SK-N-SH (cell line): ENCODE measurements at regions not wholly inside any gene's neighbourhood (a gene's known extent, or its start where the extent isn't known, plus 50 kb on each side); places are given as distances from the start of the nearest gene placed in this dataset.

ENCODE experiments used
- CTCF ChIA-PET: fragments of 300-600, 350-600 bp; formaldehyde crosslinking; extraction: SDS; loops from one replicate; lab custom pipeline; 2021; lab: Yijun Ruan, JAX
- POLR2A ChIA-PET: fragments of 350-600 bp; sonication (Branson Sonifier 250); formaldehyde crosslinking; extraction: SDS; loops from one replicate; lab custom pipeline; 2020; ENCODE audit warnings: antibody characterized with exemption, inconsistent platforms; lab: Yijun Ruan, JAX
- DNase-seq: peaks from one replicate; pipeline ENCODE4 v3.0.0; 2012
- H2AFZ ChIP-seq: fragments of 200-600 bp; sonication (generic); 2 replicates; pipeline ENCODE4 v1.8.1; 2016; ENCODE audit warnings: antibody characterized with exemption, mild to moderate bottlenecking, low read depth
- H3F3A ChIP-seq: fragments of 200-600 bp; sonication (generic); replicated peaks from 2 replicates; pipeline ENCODE3; 2016; ENCODE audit warnings: antibody characterized with exemption, mild to moderate bottlenecking; ENCODE audit not compliant: insufficient read depth
- H3K27ac ChIP-seq, 2 experiments: fragments of 200-500 bp in 1 of 2; fragments of 200-600 bp in 1 of 2; sonication (Bioruptor generic) in 1 of 2; sonication (generic), shearing (Covaris generic) in 1 of 2; 2 replicates each; pipeline versions ENCODE4 v1.5.1 to v1.6.1; 2014 to 2016; ENCODE audit warnings: low read depth in 2 of 2, inconsistent platforms in 1 of 2, low read length in 1 of 2, mild to moderate bottlenecking in 1 of 2, mixed read lengths in 1 of 2
- H3K27me3 ChIP-seq: fragments of 200-600 bp; sonication (generic), shearing (Covaris generic); 2 replicates; pipeline ENCODE4 v1.6.1; 2016; ENCODE audit warnings: mixed run types; ENCODE audit not compliant: insufficient read depth
- H3K36me3 ChIP-seq, 2 experiments: fragments of 200-500 bp in 1 of 2; fragments of 200-600 bp in 1 of 2; sonication (Bioruptor generic) in 1 of 2; sonication (generic) in 1 of 2; replicated peaks in 1 of 2; 2 replicates each; pipeline versions ENCODE3 to v1.5.1; 2014 to 2016; ENCODE audit warnings: low read length in 1 of 2, mild to moderate bottlenecking in 1 of 2; ENCODE audit not compliant: insufficient read depth in 2 of 2, control insufficient read depth in 1 of 2
- H3K4me1 ChIP-seq, 2 experiments: fragments of 200-500 bp in 1 of 2; fragments of 200-600 bp in 1 of 2; sonication (Bioruptor generic) in 1 of 2; sonication (generic), shearing (Covaris generic) in 1 of 2; 2 replicates each; pipeline versions ENCODE4 v1.5.1 to v1.6.1; 2014 to 2016; ENCODE audit warnings: low read depth in 1 of 2, low read length in 1 of 2, mixed run types in 1 of 2; ENCODE audit not compliant: insufficient read depth in 2 of 2, control insufficient read depth in 1 of 2
- H3K4me2 ChIP-seq: fragments of 200-600 bp; sonication (generic), shearing (Covaris generic); 2 replicates; pipeline ENCODE4 v1.6.1; 2017; ENCODE audit warnings: mixed run types
- H3K4me3 ChIP-seq, 2 experiments: fragments of 200-500 bp in 1 of 2; fragments of 200-600 bp in 1 of 2; sonication (Bioruptor generic) in 1 of 2; sonication (generic), shearing (Covaris generic) in 1 of 2; 2 replicates each; pipeline versions ENCODE4 v1.5.1 to v1.8.1; 2014 to 2016; ENCODE audit warnings: low read depth in 2 of 2, inconsistent platforms in 1 of 2, low read length in 1 of 2, mild to moderate bottlenecking in 1 of 2, mixed read lengths in 1 of 2, moderate library complexity in 1 of 2
- H3K79me2 ChIP-seq: fragments of 200-600 bp; sonication (generic); 2 replicates; pipeline ENCODE4 v1.8.1; 2017; ENCODE audit warnings: mild to moderate bottlenecking; ENCODE audit not compliant: insufficient read depth
- H3K9ac ChIP-seq: fragments of 200-600 bp; sonication (generic); 2 replicates; pipeline ENCODE4 v1.6.1; 2017; ENCODE audit warnings: mixed run types
- H3K9me2 ChIP-seq: fragments of 200-600 bp; sonication (generic); 2 replicates; pipeline ENCODE4 v1.6.1; 2017; ENCODE audit warnings: mixed run types
- H3K9me3 ChIP-seq: fragments of 200-600 bp; sonication (generic); 2 replicates; pipeline ENCODE4 v1.6.1; 2017; ENCODE audit warnings: mixed run types, mild to moderate bottlenecking, moderate library complexity
- H4K20me1 ChIP-seq: fragments of 200-600 bp; sonication (generic); 2 replicates; pipeline ENCODE4 v1.6.1; 2017; ENCODE audit warnings: mild to moderate bottlenecking, mixed run types; ENCODE audit not compliant: insufficient read depth
- ELF1 ChIP-seq: IDR thresholded peaks from 2 replicates; pipeline ENCODE4 v1.4.0; 2012
- FOSL2 ChIP-seq: IDR thresholded peaks from 2 replicates; pipeline ENCODE4 v1.4.0; 2012; ENCODE audit warnings: low read depth, mild to moderate bottlenecking, moderate library complexity, borderline replicate concordance
- FOXM1 ChIP-seq: IDR thresholded peaks from 2 replicates; pipeline ENCODE4 v1.4.0; 2012; ENCODE audit warnings: low read depth, mild to moderate bottlenecking
- GABPA ChIP-seq: IDR thresholded peaks from 2 replicates; pipeline ENCODE4 v1.4.0; 2012; ENCODE audit warnings: low read depth, mild to moderate bottlenecking
- GATA2 ChIP-seq: sonication (generic); formaldehyde crosslinking; IDR thresholded peaks from 2 replicates; pipeline ENCODE4 v1.5.0; 2020; ENCODE audit warnings: mild to moderate bottlenecking, missing genetic modification reagents
- JUND ChIP-seq: IDR thresholded peaks from 2 replicates; pipeline ENCODE4 v1.4.0; 2012
- MXI1 ChIP-seq: IDR thresholded peaks from 2 replicates; pipeline ENCODE4 v1.6.1; 2012; ENCODE audit warnings: mild to moderate bottlenecking, low read depth, low read length, improper control_type of control experiment
- NRF1 ChIP-seq: IDR thresholded peaks from 2 replicates; pipeline ENCODE4 v1.6.1; 2012; ENCODE audit warnings: low read depth, mild to moderate bottlenecking, low read length
- POLR2AphosphoS5 ChIP-seq: IDR thresholded peaks from 2 replicates; pipeline ENCODE4 v1.6.1; 2012; ENCODE audit warnings: low read depth, low read length
- RAD21 ChIP-seq: IDR thresholded peaks from 2 replicates; pipeline ENCODE4 v1.6.1; 2012; ENCODE audit warnings: mild to moderate bottlenecking, low read length
- RCOR1 ChIP-seq: fragments of 150-350 bp; IDR thresholded peaks from 2 replicates; pipeline ENCODE4 v1.6.1; 2017; ENCODE audit warnings: antibody characterized with exemption, low read length
- SMC3 ChIP-seq: IDR thresholded peaks from 2 replicates; pipeline ENCODE4 v1.6.1; 2012; ENCODE audit warnings: low read depth, low read length, improper control_type of control experiment
- TCF12 ChIP-seq: IDR thresholded peaks from 2 replicates; pipeline ENCODE4 v1.4.0; 2012
- YY1 ChIP-seq: IDR thresholded peaks from 2 replicates; pipeline ENCODE4 v1.4.0; 2012; ENCODE audit warnings: low read depth, mild to moderate bottlenecking
- WGBS: methylation state at CpG from one replicate; pipeline ENCODE4 v1.1.6; 2017; ENCODE audit warnings: low lambda C conversion rate; 5-methylcytosine and 5-hydroxymethylcytosine counted together
- TF ChIP-seq, protein P1 (sequence below): fragments of 150-350 bp; IDR thresholded peaks from 2 replicates; pipeline ENCODE4 v1.6.1; 2017; ENCODE audit warnings: antibody characterized with exemption, low read length, low read depth, borderline replicate concordance
- TF ChIP-seq, protein P2 (sequence below): IDR thresholded peaks from 2 replicates; pipeline ENCODE4 v1.6.1; 2012; ENCODE audit warnings: mild to moderate bottlenecking, low read depth, low read length, moderate library complexity
- TF ChIP-seq, protein P3 (sequence below): IDR thresholded peaks from 2 replicates; pipeline ENCODE4 v1.4.0; 2012; ENCODE audit warnings: low read depth, borderline replicate concordance
- TF ChIP-seq, protein P4 (sequence below): IDR thresholded peaks from 2 replicates; pipeline ENCODE4 v1.4.0; 2012; ENCODE audit warnings: low read depth, borderline replicate concordance

DNA sequence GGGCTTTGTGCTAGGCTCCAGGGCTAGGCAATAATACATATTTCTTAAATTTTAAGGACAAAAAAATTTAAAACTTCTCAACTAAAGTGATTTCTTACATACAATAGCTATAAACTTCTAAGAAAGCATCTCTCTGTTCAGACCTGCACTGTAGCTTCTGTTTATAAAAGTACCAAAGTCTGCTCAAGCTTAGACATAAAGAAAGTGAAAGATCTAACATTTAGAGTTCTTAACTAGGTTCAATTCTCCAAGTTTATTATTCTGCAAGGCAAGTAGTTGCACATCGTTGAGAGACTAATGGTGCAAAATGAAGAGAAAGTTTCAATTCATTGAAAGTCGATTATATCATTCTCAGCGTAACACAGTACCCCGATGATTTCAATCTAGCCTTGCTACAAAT, 857.4 kb upstream of the HTR2C start (continued):
- TF ChIP-seq RAD21 = no peak
- no peak for TF ChIP-seq GABPA
- no peak for TF ChIP-seq GATA2 (CRISPR knock-in tag)
- TF ChIP-seq, protein P1, sequence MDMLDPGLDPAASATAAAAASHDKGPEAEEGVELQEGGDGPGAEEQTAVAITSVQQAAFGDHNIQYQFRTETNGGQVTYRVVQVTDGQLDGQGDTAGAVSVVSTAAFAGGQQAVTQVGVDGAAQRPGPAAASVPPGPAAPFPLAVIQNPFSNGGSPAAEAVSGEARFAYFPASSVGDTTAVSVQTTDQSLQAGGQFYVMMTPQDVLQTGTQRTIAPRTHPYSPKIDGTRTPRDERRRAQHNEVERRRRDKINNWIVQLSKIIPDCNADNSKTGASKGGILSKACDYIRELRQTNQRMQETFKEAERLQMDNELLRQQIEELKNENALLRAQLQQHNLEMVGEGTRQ = no peak
- no peak for TF ChIP-seq FOSL2
- TF ChIP-seq, protein P2, sequence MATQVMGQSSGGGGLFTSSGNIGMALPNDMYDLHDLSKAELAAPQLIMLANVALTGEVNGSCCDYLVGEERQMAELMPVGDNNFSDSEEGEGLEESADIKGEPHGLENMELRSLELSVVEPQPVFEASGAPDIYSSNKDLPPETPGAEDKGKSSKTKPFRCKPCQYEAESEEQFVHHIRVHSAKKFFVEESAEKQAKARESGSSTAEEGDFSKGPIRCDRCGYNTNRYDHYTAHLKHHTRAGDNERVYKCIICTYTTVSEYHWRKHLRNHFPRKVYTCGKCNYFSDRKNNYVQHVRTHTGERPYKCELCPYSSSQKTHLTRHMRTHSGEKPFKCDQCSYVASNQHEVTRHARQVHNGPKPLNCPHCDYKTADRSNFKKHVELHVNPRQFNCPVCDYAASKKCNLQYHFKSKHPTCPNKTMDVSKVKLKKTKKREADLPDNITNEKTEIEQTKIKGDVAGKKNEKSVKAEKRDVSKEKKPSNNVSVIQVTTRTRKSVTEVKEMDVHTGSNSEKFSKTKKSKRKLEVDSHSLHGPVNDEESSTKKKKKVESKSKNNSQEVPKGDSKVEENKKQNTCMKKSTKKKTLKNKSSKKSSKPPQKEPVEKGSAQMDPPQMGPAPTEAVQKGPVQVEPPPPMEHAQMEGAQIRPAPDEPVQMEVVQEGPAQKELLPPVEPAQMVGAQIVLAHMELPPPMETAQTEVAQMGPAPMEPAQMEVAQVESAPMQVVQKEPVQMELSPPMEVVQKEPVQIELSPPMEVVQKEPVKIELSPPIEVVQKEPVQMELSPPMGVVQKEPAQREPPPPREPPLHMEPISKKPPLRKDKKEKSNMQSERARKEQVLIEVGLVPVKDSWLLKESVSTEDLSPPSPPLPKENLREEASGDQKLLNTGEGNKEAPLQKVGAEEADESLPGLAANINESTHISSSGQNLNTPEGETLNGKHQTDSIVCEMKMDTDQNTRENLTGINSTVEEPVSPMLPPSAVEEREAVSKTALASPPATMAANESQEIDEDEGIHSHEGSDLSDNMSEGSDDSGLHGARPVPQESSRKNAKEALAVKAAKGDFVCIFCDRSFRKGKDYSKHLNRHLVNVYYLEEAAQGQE = no peak
- no peak for TF ChIP-seq YY1

DNA sequence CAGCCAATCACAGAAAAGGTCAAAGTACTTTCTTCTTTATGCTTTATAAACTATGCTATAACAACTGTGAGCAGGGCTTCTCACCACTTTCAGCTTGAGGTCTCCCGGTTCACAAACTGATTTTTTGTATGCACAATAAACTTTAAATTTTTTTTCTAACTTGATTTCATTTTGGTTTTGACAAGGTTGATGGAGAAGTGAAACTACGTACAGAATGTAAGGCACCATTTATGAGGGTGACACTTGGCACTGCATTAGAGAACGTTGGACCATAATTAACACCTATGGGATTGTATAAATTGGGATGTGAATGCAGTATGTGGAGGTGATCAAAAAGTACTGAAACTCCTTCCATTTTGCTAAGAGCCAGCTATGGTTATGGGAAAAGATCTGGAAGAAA, 857.9 kb upstream of the HTR2C start:
- H3K27ac ChIP-seq = no peak overlapping the region
- H3K27me3 ChIP-seq = peaks cover 9% of the 10 kb centered on the region; the same call in 1 of the 2 replicates
- no peak overlapping the region for H3K4me3 ChIP-seq
- ChIA-PET CTCF (no interaction called here), POLR2A (no interaction called here)
- H3F3A ChIP-seq = no peaks in the 10 kb centered on the region
- no peak overlapping the region for H2AFZ ChIP-seq
- no peaks in the 10 kb centered on the region for H3K4me1 ChIP-seq
- DNase-seq = no peak
- no peaks in the 10 kb centered on the region for H3K9me3 ChIP-seq
- no peak overlapping the region for H3K9ac ChIP-seq
- WGBS = 26% methylated on average over 3 of the region's 3 CpGs
- TF ChIP-seq, protein P3, sequence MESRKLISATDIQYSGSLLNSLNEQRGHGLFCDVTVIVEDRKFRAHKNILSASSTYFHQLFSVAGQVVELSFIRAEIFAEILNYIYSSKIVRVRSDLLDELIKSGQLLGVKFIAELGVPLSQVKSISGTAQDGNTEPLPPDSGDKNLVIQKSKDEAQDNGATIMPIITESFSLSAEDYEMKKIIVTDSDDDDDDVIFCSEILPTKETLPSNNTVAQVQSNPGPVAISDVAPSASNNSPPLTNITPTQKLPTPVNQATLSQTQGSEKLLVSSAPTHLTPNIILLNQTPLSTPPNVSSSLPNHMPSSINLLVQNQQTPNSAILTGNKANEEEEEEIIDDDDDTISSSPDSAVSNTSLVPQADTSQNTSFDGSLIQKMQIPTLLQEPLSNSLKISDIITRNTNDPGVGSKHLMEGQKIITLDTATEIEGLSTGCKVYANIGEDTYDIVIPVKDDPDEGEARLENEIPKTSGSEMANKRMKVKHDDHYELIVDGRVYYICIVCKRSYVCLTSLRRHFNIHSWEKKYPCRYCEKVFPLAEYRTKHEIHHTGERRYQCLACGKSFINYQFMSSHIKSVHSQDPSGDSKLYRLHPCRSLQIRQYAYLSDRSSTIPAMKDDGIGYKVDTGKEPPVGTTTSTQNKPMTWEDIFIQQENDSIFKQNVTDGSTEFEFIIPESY = no peak
- no peaks in the 10 kb centered on the region for H3K9me2 ChIP-seq
- no peaks in the 10 kb centered on the region for H3K79me2 ChIP-seq
- H3K36me3 ChIP-seq = no peaks in the 10 kb centered on the region
- no peaks in the 10 kb centered on the region for H4K20me1 ChIP-seq
- H3K4me2 ChIP-seq = no peak overlapping the region

DNA sequence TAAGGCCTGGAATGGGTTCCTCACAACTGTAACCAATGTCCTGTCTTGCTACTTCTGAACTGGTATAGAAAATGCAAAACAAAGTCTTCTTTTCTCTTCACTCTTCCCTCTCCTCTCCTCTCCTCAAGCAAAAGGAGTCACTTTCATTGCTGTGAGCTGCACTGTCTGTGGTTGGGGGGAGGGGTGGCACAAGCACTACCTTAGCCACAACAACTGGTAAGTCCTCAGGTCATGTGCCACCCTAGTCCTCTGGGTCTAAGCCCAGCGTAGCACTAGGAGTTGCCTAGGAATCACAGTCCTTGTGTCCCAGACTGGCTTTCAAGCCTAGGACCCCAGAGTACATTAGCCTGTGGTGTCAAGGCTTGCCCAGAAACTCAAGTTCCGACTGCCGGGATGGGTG, 859.3 kb upstream of the AMOT start:
- H3K4me3 ChIP-seq = no peak overlapping the region

More for the DNA sequence above, 859.3 kb upstream of the AMOT start:
- H2AFZ ChIP-seq = no peak overlapping the region
- H3K4me2 ChIP-seq = no peak overlapping the region
- WGBS = 45% methylated on average over 3 of the region's 3 CpGs
- POLR2A ChIA-PET = no interaction called here
- H4K20me1 ChIP-seq = no peaks in the 10 kb centered on the region
- no peak overlapping the region for H3K27ac ChIP-seq
- H3K9me2 ChIP-seq = no peaks in the 10 kb centered on the region
- no peak overlapping the region for H3K9ac ChIP-seq
- no peak for DNase-seq
- H3K9me3 ChIP-seq = no peaks in the 10 kb centered on the region
- H3K4me1 ChIP-seq = no peaks in the 10 kb centered on the region
- no peak for TF ChIP-seq GATA2 (CRISPR knock-in tag)
- no peak for TF ChIP-seq SMC3
- TF ChIP-seq ELF1 = no peak
- TF ChIP-seq MXI1 = no peak
- TF ChIP-seq, protein P4, sequence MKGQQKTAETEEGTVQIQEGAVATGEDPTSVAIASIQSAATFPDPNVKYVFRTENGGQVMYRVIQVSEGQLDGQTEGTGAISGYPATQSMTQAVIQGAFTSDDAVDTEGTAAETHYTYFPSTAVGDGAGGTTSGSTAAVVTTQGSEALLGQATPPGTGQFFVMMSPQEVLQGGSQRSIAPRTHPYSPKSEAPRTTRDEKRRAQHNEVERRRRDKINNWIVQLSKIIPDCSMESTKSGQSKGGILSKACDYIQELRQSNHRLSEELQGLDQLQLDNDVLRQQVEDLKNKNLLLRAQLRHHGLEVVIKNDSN = no peak
- no peak for TF ChIP-seq TCF12
- no peak for TF ChIP-seq FOXM1
- no peak for TF ChIP-seq GABPA
- TF ChIP-seq RCOR1 = no peak
- no peak for TF ChIP-seq JUND
- no peak for TF ChIP-seq NRF1
- no peak for TF ChIP-seq POLR2AphosphoS5
- H3K36me3 ChIP-seq = no peaks in the 10 kb centered on the region
- no peaks in the 10 kb centered on the region; the same call in 1 of the 2 replicates for H3K27me3 ChIP-seq
- CTCF ChIA-PET = no interaction called here
- no peaks in the 10 kb centered on the region for H3K79me2 ChIP-seq
- H3F3A ChIP-seq = no peaks in the 10 kb centered on the region
